Adrenal gland (tissue), 5 donors: ENCODE measurements at regions not wholly inside any gene's neighbourhood (a gene's known extent, or its start where the extent isn't known, plus 50 kb on each side); places are given as distances from the start of the nearest gene placed in this dataset.

Source experiments
- CTCF ChIP-seq, 6 experiments: fragments of 450-650 bp in 4 of 6; fragments of 200-600 bp in 2 of 6; sonication (generic) in 1 of 6; IDR thresholded peaks; 1 replicate in 5 of 6; 2 replicates in 1 of 6; pipeline versions ENCODE4 v1.5.1 to v1.8.0; 2016 to 2021; ENCODE audit warnings: antibody characterized with exemption in 6 of 6, mild to moderate bottlenecking in 2 of 6, moderate library complexity in 1 of 6
- POLR2A ChIP-seq, 2 donors: fragments of 450-650 bp; IDR thresholded peaks; one replicate each; pipeline ENCODE4 v1.6.1; 2017; ENCODE audit warnings: antibody characterized with exemption in 2 of 2, mild to moderate bottlenecking in 2 of 2, moderate library complexity in 1 of 2
- donor health status: DM: no; HTN: no; CAD: no.

DNA sequence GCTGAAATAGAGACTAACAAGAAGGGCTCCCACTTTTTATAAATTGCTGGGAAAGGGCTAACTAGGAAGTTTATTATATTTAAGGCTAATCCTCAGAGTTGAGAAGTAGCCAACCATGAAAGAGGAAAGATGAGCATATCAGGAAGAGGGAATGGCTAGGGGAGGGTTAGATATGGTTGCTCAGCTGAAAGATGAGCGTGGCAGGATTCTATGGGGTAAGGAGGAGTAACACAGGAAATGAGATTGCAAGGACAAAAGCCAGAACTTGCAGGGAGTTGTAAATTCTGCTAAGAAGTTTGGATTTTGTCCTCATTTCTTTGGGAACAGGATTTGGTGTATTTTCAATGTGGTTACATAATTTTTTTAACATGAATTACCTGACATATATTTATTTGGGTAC lies 127.4 kb upstream of the ATP2B1 start:
- TF ChIP-seq CTCF (IDR thresholded peaks at IDR 0.05) (no peak), POLR2A (IDR thresholded peaks at IDR 0.05) (no peak)
